Body of pancreas (tissue), 4 donors: ENCODE measurements at regions not wholly inside any gene's neighbourhood (a gene's known extent, or its start where the extent isn't known, plus 50 kb on each side); places are given as distances from the start of the nearest gene placed in this dataset.

Source experiments
- CTCF ChIP-seq, 7 experiments: fragments of 450-650 bp in 4 of 7; fragments of 200-600 bp in 3 of 7; sonication (generic) in 3 of 7; IDR thresholded peaks; one replicate each; pipeline ENCODE4 v1.5.1; 2016 to 2019; ENCODE audit warnings: antibody characterized with exemption in 7 of 7
- POLR2A ChIP-seq, 3 donors: fragments of 450-650 bp; IDR thresholded peaks; one replicate each; pipeline ENCODE4 v1.6.1; 2016; ENCODE audit warnings: antibody characterized with exemption in 3 of 3, mild to moderate bottlenecking in 2 of 3

- TF ChIP-seq CTCF (IDR thresholded peaks at IDR 0.05): no peak
- no peak for TF ChIP-seq POLR2A (IDR thresholded peaks at IDR 0.05)
Observed at GRCh38 chr5:92889140-92889539, 691.9 kb downstream of the NR2F1-AS1 start.
